ENCODE measurements at regions not wholly inside any gene's neighbourhood (a gene's known extent, or its start where the extent isn't known, plus 50 kb on each side); places are given as distances from the start of the nearest gene placed in this dataset.

- intact Hi-C loops (cut with DNase I): no loop called here
- Histone ChIP-seq H3K4me3 (ENCODE audit: low read length in 2 of 2) (no peak overlapping the region), H3K36me3 (ENCODE audit: control insufficient read depth in 1 of 2, insufficient read depth in 2 of 2, low read length in 1 of 2) (no peaks in the 10 kb centered on the region), H3K27ac (ENCODE audit: low read depth in 1 of 2, low read length in 2 of 2) (no peak overlapping the region), H3K4me1 (ENCODE audit: control insufficient read depth in 1 of 2, insufficient read depth in 2 of 2, low read length in 2 of 2) (no peaks in the 10 kb centered on the region), H3K27me3 (ENCODE audit: control insufficient read depth in 1 of 2, insufficient read depth in 2 of 2, low read length in 1 of 2) (no peaks in the 10 kb centered on the region), H3K9me3 (ENCODE audit: control insufficient read depth, low read length) (no peaks in the 10 kb centered on the region)
- ATAC-seq (ENCODE audit: low FRiP score) (no peak), DNase-seq (no peak)
These were observed 115.9 kb downstream of the KATNIP start for GRCh38 chr16:27665881-27666280.

DNA sequence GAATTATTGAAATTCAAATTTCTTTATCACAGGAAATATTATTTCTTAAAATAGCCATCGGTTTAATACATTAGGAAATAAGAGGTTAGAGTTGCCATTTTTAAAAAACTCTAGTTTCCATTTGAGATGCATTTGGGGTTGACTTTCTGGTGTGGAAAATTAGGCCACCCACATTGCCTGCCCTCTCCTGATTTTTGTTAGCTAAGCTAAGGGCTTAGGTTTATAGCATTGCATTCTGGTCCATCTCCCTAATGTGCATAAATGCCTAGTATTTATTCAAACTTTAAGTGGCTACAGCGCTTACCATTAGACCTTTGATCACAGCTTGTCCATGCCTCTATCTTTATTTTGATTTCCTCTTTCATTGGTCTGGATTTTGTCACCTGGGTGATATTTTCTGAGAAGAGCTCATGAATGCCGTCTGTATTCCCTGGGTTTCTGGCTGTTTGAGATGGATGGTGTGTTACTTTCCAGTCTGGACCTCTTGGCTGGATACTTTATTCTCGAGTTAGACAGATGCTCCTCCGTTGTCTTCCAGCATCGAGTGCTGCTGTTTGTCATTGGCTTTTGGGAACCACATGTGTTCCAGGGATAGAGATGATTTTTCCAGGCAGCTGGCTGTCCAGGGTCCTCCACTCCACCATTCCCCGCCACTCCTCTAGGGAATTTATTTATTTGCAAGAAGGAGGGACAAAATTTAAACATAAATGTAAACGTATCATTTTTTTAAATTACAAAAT is 120.3 kb downstream of the KATNIP start:
- Histone ChIP-seq H3K4me1 (ENCODE audit: control insufficient read depth in 1 of 2, insufficient read depth in 2 of 2, low read length in 2 of 2) (no peaks in the 10 kb centered on the region), H3K9me3 (ENCODE audit: control insufficient read depth, low read length) (peaks cover 1% of the 10 kb centered on the region), H3K36me3 (ENCODE audit: control insufficient read depth in 1 of 2, insufficient read depth in 2 of 2, low read length in 1 of 2) (no peaks in the 10 kb centered on the region), H3K27me3 (ENCODE audit: control insufficient read depth in 1 of 2, insufficient read depth in 2 of 2, low read length in 1 of 2) (no peaks in the 10 kb centered on the region), H3K4me3 (ENCODE audit: low read length in 2 of 2) (no peak overlapping the region), H3K27ac (ENCODE audit: low read depth in 1 of 2, low read length in 2 of 2) (no peak overlapping the region)
- no peak for DNase-seq
- intact Hi-C loops (cut with DNase I): no loop called here
- ATAC-seq (ENCODE audit: low FRiP score): no peak
- WGBS, 2 donors: 77 to 81% methylated on average over 8 of the region's 8 CpGs

- 86 to 89% methylated on average over 8 of the region's 8 CpGs for WGBS, 2 donors
- ATAC-seq (ENCODE audit: low FRiP score): no peak
- intact Hi-C loops (cut with DNase I): no loop called here
These were observed 121.5 kb downstream of the KATNIP start for GRCh38 chr16:27671410-27671809.

DNA sequence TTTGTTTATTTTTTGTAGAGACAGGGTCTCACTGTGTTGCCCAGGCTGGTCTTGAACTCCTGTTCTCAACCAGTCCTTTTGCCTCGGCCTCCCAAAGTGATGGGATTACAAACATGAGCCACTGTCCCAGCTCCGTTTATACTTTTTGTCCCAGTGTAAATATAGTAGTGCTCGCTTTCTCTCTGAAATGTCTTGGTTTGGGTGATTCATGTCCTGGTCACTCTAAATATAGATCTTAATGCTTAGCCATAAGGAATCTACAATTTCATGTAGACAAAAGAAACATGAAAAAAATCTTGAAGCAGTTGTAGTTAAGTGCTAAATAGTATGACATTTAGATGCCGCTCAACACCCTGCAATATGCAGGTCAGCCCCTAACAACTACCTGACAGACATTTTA is 126.9 kb downstream of the KATNIP start:
- 49 to 52% methylated on average over 4 of the region's 4 CpGs for WGBS, 2 donors
- H3K4me3 ChIP-seq (ENCODE audit: low read length in 2 of 2): no peak overlapping the region
- DNase-seq (no peak), ATAC-seq (ENCODE audit: low FRiP score) (no peak)
- H3K27me3 ChIP-seq (ENCODE audit: control insufficient read depth in 1 of 2, insufficient read depth in 2 of 2, low read length in 1 of 2): no peaks in the 10 kb centered on the region
- H3K9me3 ChIP-seq (ENCODE audit: control insufficient read depth, low read length): peaks cover 1% of the 10 kb centered on the region
- intact Hi-C loops (cut with DNase I): no loop called here
- H3K4me1 ChIP-seq (ENCODE audit: control insufficient read depth in 1 of 2, insufficient read depth in 2 of 2, low read length in 2 of 2): no peaks in the 10 kb centered on the region
- no peak overlapping the region for H3K27ac ChIP-seq (ENCODE audit: low read depth in 1 of 2, low read length in 2 of 2)
- H3K36me3 ChIP-seq (ENCODE audit: control insufficient read depth in 1 of 2, insufficient read depth in 2 of 2, low read length in 1 of 2): peaks cover 0 to 5% of the 10 kb centered on the region in 2 donors

More at GRCh38 chr16:27671410-27671809, 121.5 kb downstream of the KATNIP start:
- Histone ChIP-seq H3K27me3 (ENCODE audit: control insufficient read depth in 1 of 2, insufficient read depth in 2 of 2, low read length in 1 of 2) (no peaks in the 10 kb centered on the region), H3K36me3 (ENCODE audit: control insufficient read depth in 1 of 2, insufficient read depth in 2 of 2, low read length in 1 of 2) (no peaks in the 10 kb centered on the region), H3K4me1 (ENCODE audit: control insufficient read depth in 1 of 2, insufficient read depth in 2 of 2, low read length in 2 of 2) (no peaks in the 10 kb centered on the region), H3K4me3 (ENCODE audit: low read length in 2 of 2) (no peak overlapping the region), H3K9me3 (ENCODE audit: control insufficient read depth, low read length) (peaks cover 1% of the 10 kb centered on the region), H3K27ac (ENCODE audit: low read depth in 1 of 2, low read length in 2 of 2) (no peak overlapping the region)
- no peak for DNase-seq

DNA sequence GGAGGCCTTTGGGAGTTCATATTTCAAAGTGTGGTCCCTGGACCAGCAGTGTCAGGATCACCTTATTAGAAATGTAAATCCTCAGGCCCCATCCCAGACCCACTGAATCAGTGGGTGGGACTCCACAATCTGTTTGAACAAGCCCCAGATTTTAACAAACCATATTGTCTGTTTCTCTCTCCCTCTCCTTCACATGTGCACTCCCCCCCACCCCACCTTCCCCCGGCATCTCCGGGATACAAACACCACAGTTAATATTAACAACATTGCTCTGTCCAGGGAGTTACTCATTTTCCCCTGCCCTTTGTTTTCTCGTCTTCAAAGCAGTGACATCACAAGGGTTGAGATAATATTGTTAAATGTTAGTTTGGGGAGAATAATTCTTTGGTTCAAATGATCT is 127.3 kb downstream of the KATNIP start:
- Histone ChIP-seq H3K36me3 (ENCODE audit: control insufficient read depth in 1 of 2, insufficient read depth in 2 of 2, low read length in 1 of 2) (peaks cover 0 to 5% of the 10 kb centered on the region in 2 donors), H3K9me3 (ENCODE audit: control insufficient read depth, low read length) (peaks cover 1% of the 10 kb centered on the region), H3K27ac (ENCODE audit: low read depth in 1 of 2, low read length in 2 of 2) (no peak overlapping the region), H3K27me3 (ENCODE audit: control insufficient read depth in 1 of 2, insufficient read depth in 2 of 2, low read length in 1 of 2) (no peaks in the 10 kb centered on the region), H3K4me3 (ENCODE audit: low read length in 2 of 2) (no peak overlapping the region), H3K4me1 (ENCODE audit: control insufficient read depth in 1 of 2, insufficient read depth in 2 of 2, low read length in 2 of 2) (no peaks in the 10 kb centered on the region)
- no peak for ATAC-seq (ENCODE audit: low FRiP score)
- WGBS, 2 donors: 70 to 73% methylated on average over 3 of the region's 3 CpGs
- intact Hi-C loops (cut with DNase I): no loop called here
- no peak for DNase-seq

- intact Hi-C loops (cut with DNase I): no loop called here
- Histone ChIP-seq H3K4me1 (ENCODE audit: control insufficient read depth in 1 of 2, insufficient read depth in 2 of 2, low read length in 2 of 2) (no peaks in the 10 kb centered on the region), H3K27ac (ENCODE audit: low read depth in 1 of 2, low read length in 2 of 2) (no peak overlapping the region), H3K27me3 (ENCODE audit: control insufficient read depth in 1 of 2, insufficient read depth in 2 of 2, low read length in 1 of 2) (no peaks in the 10 kb centered on the region), H3K36me3 (ENCODE audit: control insufficient read depth in 1 of 2, insufficient read depth in 2 of 2, low read length in 1 of 2) (peaks cover 0 to 5% of the 10 kb centered on the region in 2 donors), H3K9me3 (ENCODE audit: control insufficient read depth, low read length) (peaks cover 1% of the 10 kb centered on the region), H3K4me3 (ENCODE audit: low read length in 2 of 2) (no peak overlapping the region)
- DNase-seq: no peak
- no peak for ATAC-seq (ENCODE audit: low FRiP score)
- WGBS, 2 donors: 90% methylated on average over 3 of the region's 3 CpGs
These were observed 129.0 kb downstream of the KATNIP start for GRCh38 chr16:27678955-27679354.

DNA sequence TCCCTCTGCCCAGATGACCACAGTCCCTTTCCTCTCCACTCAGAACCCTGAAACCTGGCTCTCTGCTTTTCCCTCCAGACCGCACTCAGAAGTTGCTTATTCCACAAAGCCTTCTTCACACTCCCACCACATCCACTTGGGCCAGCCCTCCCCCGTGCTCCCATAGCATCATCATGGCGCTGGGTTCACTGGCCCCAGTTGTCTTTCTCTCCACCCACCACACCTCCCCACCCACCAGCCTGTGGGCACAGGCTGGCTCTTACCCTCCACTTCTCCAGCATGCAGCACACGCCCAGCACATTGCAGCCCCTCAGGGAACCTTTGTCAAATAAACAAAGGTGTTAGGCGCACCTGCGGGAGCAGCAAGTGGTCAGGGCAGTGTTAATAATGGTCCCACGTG is 130.0 kb downstream of the KATNIP start:
- H3K27ac ChIP-seq (ENCODE audit: low read depth in 1 of 2, low read length in 2 of 2): no peak overlapping the region
- intact Hi-C loops (cut with DNase I): no loop called here
- H3K36me3 ChIP-seq (ENCODE audit: control insufficient read depth in 1 of 2, insufficient read depth in 2 of 2, low read length in 1 of 2): peaks cover 0 to 5% of the 10 kb centered on the region in 2 donors
- H3K4me3 ChIP-seq (ENCODE audit: low read length in 2 of 2): no peak overlapping the region
- no peak for ATAC-seq (ENCODE audit: low FRiP score)
- H3K9me3 ChIP-seq (ENCODE audit: control insufficient read depth, low read length): no peaks in the 10 kb centered on the region
- 87 to 89% methylated on average over 7 of the region's 7 CpGs for WGBS, 2 donors
- DNase-seq: no peak
- H3K4me1 ChIP-seq (ENCODE audit: control insufficient read depth in 1 of 2, insufficient read depth in 2 of 2, low read length in 2 of 2): no peaks in the 10 kb centered on the region
- H3K27me3 ChIP-seq (ENCODE audit: control insufficient read depth in 1 of 2, insufficient read depth in 2 of 2, low read length in 1 of 2): no peaks in the 10 kb centered on the region

DNA sequence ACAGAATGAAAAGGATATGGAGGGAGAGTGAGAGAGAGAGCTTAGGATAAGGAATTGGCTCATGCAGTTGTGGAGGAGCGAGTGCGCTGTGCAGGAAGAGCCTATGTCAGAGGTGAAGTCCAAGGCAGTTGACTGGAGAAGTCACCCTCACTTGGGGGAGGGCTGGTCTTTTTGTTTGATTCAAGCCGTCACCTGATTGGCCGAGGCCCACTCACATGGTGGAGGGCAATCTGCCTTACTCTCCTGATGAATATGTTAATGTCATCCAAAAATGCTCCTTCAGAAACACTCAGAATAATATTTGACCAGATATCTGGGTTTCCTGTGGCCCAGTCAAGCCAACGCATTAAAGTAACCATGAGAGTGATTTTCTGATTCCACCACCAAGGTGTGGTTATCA is 131.7 kb downstream of the KATNIP start:
- no peak overlapping the region for H3K27ac ChIP-seq (ENCODE audit: low read depth in 1 of 2, low read length in 2 of 2)
- no peaks in the 10 kb centered on the region for H3K9me3 ChIP-seq (ENCODE audit: control insufficient read depth, low read length)
- 98 to 99% methylated on average over 5 of the region's 5 CpGs for WGBS, 2 donors
- no peak overlapping the region for H3K4me3 ChIP-seq (ENCODE audit: low read length in 2 of 2)
- no peaks in the 10 kb centered on the region for H3K27me3 ChIP-seq (ENCODE audit: control insufficient read depth in 1 of 2, insufficient read depth in 2 of 2, low read length in 1 of 2)
- peaks cover 0 to 5% of the 10 kb centered on the region in 2 donors for H3K36me3 ChIP-seq (ENCODE audit: control insufficient read depth in 1 of 2, insufficient read depth in 2 of 2, low read length in 1 of 2)
- intact Hi-C loops (cut with DNase I): no loop called here
- no peaks in the 10 kb centered on the region for H3K4me1 ChIP-seq (ENCODE audit: control insufficient read depth in 1 of 2, insufficient read depth in 2 of 2, low read length in 2 of 2)
- ATAC-seq (ENCODE audit: low FRiP score) (no peak), DNase-seq (no peak)

GRCh38 chr16:27684047-27684446 is 134.1 kb downstream of the KATNIP start:
- Histone ChIP-seq H3K4me1 (ENCODE audit: control insufficient read depth in 1 of 2, insufficient read depth in 2 of 2, low read length in 2 of 2) (no peaks in the 10 kb centered on the region), H3K9me3 (ENCODE audit: control insufficient read depth, low read length) (no peaks in the 10 kb centered on the region), H3K27ac (ENCODE audit: low read depth in 1 of 2, low read length in 2 of 2) (no peak overlapping the region), H3K36me3 (ENCODE audit: control insufficient read depth in 1 of 2, insufficient read depth in 2 of 2, low read length in 1 of 2) (peaks cover 0 to 4% of the 10 kb centered on the region in 2 donors), H3K27me3 (ENCODE audit: control insufficient read depth in 1 of 2, insufficient read depth in 2 of 2, low read length in 1 of 2) (no peaks in the 10 kb centered on the region), H3K4me3 (ENCODE audit: low read length in 2 of 2) (no peak overlapping the region)
- DNase-seq (no peak), ATAC-seq (ENCODE audit: low FRiP score) (no peak)
- WGBS, 2 donors: 81 to 87% methylated on average over 2 of the region's 2 CpGs
- intact Hi-C loops (cut with DNase I): no loop called here

All from aorta (tissue), 5 donors.